ENCODE measurements at regions not wholly inside any gene's neighbourhood (a gene's known extent, or its start where the extent isn't known, plus 50 kb on each side); places are given as distances from the start of the nearest gene placed in this dataset.

- no peaks in the 10 kb centered on the region for H3K27me3 ChIP-seq (ENCODE audit: control insufficient read depth, insufficient read depth, low read length, poor library complexity, severe bottlenecking)
- Mint-ChIP-seq H3K27ac (peak overlapping the region; percentile 84), H3K27me3 (ENCODE audit: insufficient read depth) (no peaks in the 10 kb centered on the region), H3K36me3 (ENCODE audit: low read depth) (no peaks in the 10 kb centered on the region), H3K4me3 (no peak overlapping the region), H3K9me3 (no peaks in the 10 kb centered on the region), H3K4me1 (peaks cover 27% of the 10 kb centered on the region)
- peaks cover 2% of the 10 kb centered on the region for H3K4me1 ChIP-seq (ENCODE audit: control insufficient read depth, insufficient read depth, low read length)
- H3K9me3 ChIP-seq (ENCODE audit: control insufficient read depth, low read length): peaks cover 3% of the 10 kb centered on the region
- WGBS, 2 experiments (ENCODE audit: insufficient coverage in 1 of 2, insufficient read length in 1 of 2): 35 to 44% methylated on average over 1 to 5 of the region's 5 CpGs
- H3K27ac ChIP-seq (ENCODE audit: low read depth, low read length): peak overlapping the region; percentile 47
- no peak overlapping the region for H3K4me3 ChIP-seq (ENCODE audit: low read length)
- peak overlapping the region; percentile 26 for H3K9ac ChIP-seq (ENCODE audit: extremely low read depth, low read length, poor library complexity, severe bottlenecking)
- H3K36me3 ChIP-seq (ENCODE audit: control insufficient read depth, insufficient read depth, low read length): no peaks in the 10 kb centered on the region
- DNase-seq: peak; percentile 86
- TF ChIP-seq CTCF (conservative IDR thresholded peaks at IDR 0.05): no peak
Observed at GRCh38 chr5:57841676-57842363, 359.2 kb upstream of the ACTBL2 start.

- H3K9me3 Mint-ChIP-seq: no peaks in the 10 kb centered on the region
- H3K4me1 Mint-ChIP-seq: peaks cover 38% of the 10 kb centered on the region
- H3K27ac Mint-ChIP-seq: no peak overlapping the region
- H3K27me3 Mint-ChIP-seq (ENCODE audit: insufficient read depth): no peaks in the 10 kb centered on the region
- no peak overlapping the region for H3K4me3 Mint-ChIP-seq
- WGBS, 2 experiments (ENCODE audit: insufficient coverage in 1 of 2, insufficient read length in 1 of 2): 100% methylated on average over 1 of the region's 1 CpG
- no peak for DNase-seq
- Histone ChIP-seq H3K9ac (ENCODE audit: extremely low read depth, low read length, poor library complexity, severe bottlenecking) (no peak overlapping the region), H3K27ac (ENCODE audit: low read depth, low read length) (no peak overlapping the region), H3K4me3 (ENCODE audit: low read length) (no peak overlapping the region), H3K9me3 (ENCODE audit: control insufficient read depth, low read length) (peaks cover 10% of the 10 kb centered on the region), H3K36me3 (ENCODE audit: control insufficient read depth, insufficient read depth, low read length) (no peaks in the 10 kb centered on the region), H3K4me1 (ENCODE audit: control insufficient read depth, insufficient read depth, low read length) (peaks cover 5% of the 10 kb centered on the region), H3K27me3 (ENCODE audit: control insufficient read depth, insufficient read depth, low read length, poor library complexity, severe bottlenecking) (no peaks in the 10 kb centered on the region)
- TF ChIP-seq CTCF (conservative IDR thresholded peaks at IDR 0.05): no peak
- no peaks in the 10 kb centered on the region for H3K36me3 Mint-ChIP-seq (ENCODE audit: low read depth)
Observed at GRCh38 chr5:57839437-57840079, 356.9 kb upstream of the ACTBL2 start.

GRCh38 chr5:57839025-57839424 lies 356.4 kb upstream of the ACTBL2 start:
- Histone ChIP-seq H3K4me1 (ENCODE audit: control insufficient read depth, insufficient read depth, low read length) (peaks cover 5% of the 10 kb centered on the region), H3K4me3 (ENCODE audit: low read length) (no peak overlapping the region), H3K9ac (ENCODE audit: extremely low read depth, low read length, poor library complexity, severe bottlenecking) (no peak overlapping the region), H3K27ac (ENCODE audit: low read depth, low read length) (no peak overlapping the region), H3K27me3 (ENCODE audit: control insufficient read depth, insufficient read depth, low read length, poor library complexity, severe bottlenecking) (no peaks in the 10 kb centered on the region), H3K36me3 (ENCODE audit: control insufficient read depth, insufficient read depth, low read length) (no peaks in the 10 kb centered on the region), H3K9me3 (ENCODE audit: control insufficient read depth, low read length) (peaks cover 10% of the 10 kb centered on the region)
- WGBS, 2 experiments (ENCODE audit: insufficient coverage in 1 of 2, insufficient read length in 1 of 2): 95% methylated on average over 2 of the region's 3 CpGs; no CpG with 5 or more reads in 1 of the 2 experiments
- Mint-ChIP-seq H3K27me3 (ENCODE audit: insufficient read depth) (no peaks in the 10 kb centered on the region), H3K27ac (peak overlapping the region; percentile 82), H3K4me3 (no peak overlapping the region), H3K9me3 (no peaks in the 10 kb centered on the region), H3K36me3 (ENCODE audit: low read depth) (no peaks in the 10 kb centered on the region), H3K4me1 (peaks cover 38% of the 10 kb centered on the region)
- no peak for TF ChIP-seq CTCF (conservative IDR thresholded peaks at IDR 0.05)
- DNase-seq: no peak

All from endodermal cell (in vitro differentiated cells).